Stimulated activated CD4-positive, alpha-beta T cell treated with anti-CD3 and anti-CD28 coated beads, Interleukin-2, amount 100 ng/mL, for 48 hours (primary cell): ENCODE measurements at regions not wholly inside any gene's neighbourhood (a gene's known extent, or its start where the extent isn't known, plus 50 kb on each side); places are given as distances from the start of the nearest gene placed in this dataset.
"Not testable (repeated sequence)": the region's sequence is repeated elsewhere in the genome, so short reads cannot be mapped to it uniquely, and the experiment has no call there.

Experiments
- DNase-seq, 2 donors: peaks; one replicate each; pipeline ENCODE4 v3.0.0-alpha.2; 2020

- no peak for DNase-seq
Observed at GRCh38 chr10:52484206-52485065, 170.4 kb downstream of the DKK1 start.

GRCh38 chr10:52485462-52485861 lies 171.4 kb downstream of the DKK1 start:
- no peak for DNase-seq

DNA sequence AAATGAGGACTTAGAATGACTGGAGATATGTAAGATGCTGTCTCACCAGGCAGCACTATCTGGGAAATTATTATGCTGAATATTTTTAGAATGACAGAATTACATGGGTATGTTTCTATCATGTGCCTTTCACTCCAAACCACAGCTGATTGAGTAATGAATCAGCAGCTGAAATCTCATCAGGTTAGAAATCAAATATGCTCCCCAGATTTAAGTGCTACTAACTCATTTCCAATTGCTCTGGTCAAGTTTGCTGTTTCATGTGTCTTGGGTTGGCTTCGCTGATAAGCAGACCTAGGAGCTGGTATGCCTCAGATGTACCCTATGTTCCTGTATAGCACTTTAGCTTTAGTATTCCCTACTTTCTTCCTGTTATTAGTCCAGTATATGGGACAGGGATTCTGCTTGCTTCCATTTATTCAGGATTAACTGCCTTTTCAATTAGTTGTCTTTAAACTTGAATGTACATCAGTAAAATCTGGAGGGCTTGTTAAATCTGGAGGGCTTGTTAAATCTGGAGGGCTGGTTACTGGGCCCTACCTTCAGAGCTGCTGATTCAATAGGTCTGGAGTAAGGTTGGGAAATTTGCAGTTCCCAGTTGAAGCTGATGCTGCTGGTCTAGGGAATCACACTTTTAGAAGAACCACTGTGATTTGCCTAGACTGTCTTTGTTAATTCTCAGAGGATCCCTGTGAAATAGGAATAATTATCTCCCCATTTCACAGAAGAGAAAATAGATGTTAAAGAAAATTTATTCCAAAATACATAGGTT lies 172.9 kb downstream of the DKK1 start:
- no peak for DNase-seq

DNA sequence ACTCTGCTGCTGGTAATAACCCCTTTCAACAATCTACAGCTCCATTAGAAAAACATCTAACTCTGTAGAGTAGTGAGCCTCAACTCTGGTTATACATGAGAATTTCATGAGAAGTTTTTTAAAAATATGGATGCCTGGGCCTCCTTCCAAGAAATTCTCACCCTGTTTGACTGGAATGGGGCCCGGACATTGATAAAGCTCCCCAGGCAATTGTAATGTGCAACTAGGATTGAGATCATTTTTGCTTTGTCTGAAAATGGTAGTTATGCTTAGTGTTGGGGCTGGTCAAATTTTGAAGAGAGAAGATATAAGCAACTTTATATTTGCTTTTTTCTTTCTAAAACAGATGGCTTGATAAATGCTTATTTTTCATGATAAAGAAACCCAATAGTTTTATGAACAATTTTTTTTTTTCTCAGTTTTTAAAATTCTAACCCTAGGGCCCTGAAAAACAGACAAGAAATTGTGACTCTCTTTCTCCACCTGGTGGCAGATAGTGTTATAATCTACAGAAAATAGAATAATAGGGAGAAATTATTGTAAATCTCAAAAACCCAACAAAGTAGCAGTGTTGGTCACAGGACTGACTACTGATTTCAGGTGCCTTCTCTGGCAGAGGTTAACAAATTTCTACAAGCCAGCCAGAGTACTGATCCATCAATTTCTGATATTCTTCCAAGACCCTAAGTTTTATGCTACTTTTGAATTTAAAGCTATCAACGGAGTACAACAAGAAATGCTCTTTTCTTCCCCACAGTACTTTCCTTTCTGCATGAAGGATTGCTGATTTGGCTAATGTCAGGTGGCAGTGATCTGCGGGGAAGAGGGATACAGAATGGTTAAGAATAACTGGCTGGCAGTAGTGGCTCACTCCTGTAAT lies 174.8 kb downstream of the DKK1 start:
- no peak for DNase-seq

- DNase-seq: no peak
Observed at GRCh38 chr10:52491246-52491995, 177.3 kb downstream of the DKK1 start.

- no peak for DNase-seq
Observed at GRCh38 chr10:52499281-52499680, 185.2 kb downstream of the DKK1 start.

GRCh38 chr10:52500476-52500875 lies 186.4 kb downstream of the DKK1 start:
- DNase-seq: no peak

DNA sequence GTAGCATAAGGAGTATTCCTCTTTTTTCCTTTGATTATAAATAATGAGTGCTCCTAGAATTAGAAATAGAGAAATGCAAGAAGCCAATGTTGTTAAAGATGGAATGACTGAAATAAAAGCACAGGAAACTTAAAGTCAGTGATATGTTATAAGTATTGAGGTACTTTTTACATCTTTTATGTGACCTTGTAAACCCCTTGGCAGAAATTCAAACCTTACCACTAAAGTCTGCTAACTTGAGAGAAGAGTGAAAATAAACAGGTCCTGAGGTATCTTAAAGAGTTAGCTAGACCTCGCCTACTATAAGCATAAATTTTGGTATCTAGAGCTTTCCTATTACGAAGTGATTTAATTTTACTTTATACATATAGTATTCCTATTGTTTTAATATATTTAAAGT lies 188.2 kb downstream of the DKK1 start:
- DNase-seq: no peak

GRCh38 chr10:52505341-52505740 lies 191.3 kb downstream of the DKK1 start:
- not testable (repeated sequence) for DNase-seq

DNA sequence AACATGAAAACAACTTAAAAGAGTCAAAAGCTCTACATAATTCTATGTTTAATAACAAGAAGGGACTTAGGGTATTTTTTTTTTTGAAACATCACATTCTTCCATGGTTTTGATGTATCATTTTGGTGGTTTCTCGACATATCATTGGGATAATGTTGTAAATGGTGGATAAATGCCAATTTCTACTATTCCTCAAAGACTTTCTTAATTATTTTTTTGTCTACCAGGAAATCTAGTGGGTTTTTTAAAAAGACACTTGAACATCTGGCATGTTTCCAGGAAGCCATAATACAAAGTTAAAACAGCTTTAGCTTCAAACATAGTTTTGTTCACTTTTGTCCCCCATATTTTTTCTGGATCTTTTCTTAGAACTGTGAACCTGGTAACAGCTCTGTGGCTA lies 200.4 kb downstream of the DKK1 start:
- no peak for DNase-seq

DNA sequence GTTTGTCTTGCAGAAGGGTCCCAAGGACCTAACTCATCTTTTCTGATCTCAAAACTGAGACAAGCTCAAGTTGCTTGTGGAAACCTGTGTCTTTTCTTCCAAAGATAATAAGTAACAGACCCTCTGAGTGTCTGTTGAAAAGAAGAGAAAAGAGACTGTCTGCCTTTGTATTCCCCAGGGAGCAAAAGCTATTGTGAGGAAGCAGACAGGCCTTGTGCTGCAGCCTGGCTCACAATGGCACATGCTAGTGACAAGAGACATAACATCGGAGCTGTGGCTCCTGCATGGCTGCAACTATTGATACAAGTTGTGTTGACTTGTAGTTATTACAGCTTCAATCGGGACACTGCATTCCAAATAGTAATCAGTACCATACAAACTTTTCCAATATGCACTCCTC lies 202.9 kb downstream of the DKK1 start:
- DNase-seq: no peak

DNA sequence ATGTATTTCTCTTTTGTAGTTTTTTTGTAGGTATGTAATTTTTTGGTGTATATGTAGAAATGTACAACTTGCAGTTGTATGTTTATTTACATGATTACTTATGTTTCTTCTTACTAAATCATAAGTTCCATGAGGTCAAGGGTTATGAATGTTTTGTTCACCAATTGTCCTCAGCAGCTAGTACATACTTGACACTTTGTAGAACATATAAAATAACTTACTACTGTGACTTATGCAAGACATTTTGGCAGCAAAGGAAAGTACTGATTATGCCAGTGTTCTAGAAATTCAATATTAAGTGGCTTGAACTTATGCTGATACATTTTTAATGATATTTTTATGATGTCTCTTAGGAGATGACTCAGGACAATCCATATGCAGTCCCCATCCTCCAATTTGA lies 209.6 kb downstream of the DKK1 start:
- no peak for DNase-seq

- no peak for DNase-seq
Observed at GRCh38 chr10:52525761-52526160, 211.7 kb downstream of the DKK1 start.

DNA sequence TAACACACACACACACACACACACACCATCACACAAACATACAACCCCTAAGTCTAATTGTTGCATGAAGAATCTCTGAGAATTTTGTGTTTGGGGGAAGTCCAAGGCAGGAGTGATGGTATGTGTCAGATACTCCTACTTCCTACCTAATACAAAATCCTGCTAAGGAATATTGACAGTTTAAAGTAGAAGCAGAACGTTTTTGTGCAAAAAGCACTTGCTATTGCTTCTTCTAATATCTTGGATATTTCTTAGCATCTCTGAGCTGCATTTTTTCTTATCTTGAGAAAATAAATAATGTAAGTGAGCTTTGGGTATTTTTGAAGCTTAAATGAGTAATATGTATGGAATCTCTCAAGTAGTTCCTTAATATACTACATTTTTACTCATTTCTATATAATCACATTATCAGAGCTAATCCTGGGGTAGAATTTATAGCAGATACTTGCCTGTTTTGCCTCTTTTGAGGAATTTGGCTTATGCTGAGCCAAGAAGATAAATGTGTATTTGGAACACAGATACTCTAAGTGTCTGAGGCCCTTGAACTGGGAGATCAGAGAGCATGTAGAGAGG lies 212.3 kb downstream of the DKK1 start:
- DNase-seq: no peak

DNA sequence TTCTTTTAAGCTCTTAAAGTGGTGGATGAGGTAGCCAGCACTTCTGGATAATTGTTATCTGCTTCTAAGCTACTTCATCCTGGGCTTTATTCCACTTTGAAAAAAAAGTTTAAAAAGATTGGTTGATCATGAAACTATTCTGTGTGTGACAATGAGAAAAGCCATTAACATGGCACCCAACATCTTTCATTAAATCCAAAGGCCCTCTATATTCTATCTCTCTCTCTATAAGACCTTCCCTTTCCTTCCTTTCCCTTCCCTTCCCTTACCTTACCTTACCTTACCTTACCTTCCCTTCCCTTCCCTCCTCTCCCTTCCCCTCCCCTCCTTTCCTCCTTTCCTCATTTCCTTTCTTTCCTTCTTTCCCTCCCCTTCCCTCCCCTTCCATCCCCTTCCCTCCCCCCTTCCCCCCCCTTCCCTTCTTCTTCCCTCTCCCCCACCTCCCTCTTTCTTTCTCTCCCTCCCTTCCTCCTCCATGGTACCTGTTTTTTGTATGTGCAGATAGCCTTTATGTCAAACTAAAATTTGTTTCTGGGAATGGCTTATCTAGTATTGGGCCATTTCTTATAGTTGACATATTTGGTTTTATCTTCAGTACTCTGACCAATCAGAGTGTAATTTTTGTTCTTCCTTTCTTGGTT lies 218.7 kb downstream of the DKK1 start:
- no peak for DNase-seq

DNA sequence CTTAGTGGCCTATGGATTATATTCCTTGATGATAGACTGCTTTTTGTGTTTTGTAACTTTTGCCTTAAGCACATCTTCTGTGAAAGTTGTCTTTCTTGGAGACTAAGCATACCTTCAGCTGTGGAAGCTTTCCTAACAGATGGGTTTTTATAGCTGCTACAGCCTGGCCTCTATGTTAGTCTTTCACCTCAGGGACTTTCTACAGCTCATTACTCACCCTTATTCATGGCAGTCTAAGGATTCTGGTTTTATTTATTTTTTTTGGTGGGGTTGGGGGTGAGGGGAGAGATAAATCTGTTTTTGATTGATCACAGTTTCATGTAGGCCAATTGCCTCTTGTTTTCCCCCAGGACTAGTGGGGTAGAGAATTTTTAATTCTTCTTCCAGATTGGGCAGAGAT lies 219.9 kb downstream of the DKK1 start:
- DNase-seq: no peak

GRCh38 chr10:52539463-52539862 lies 225.4 kb downstream of the DKK1 start:
- no peak for DNase-seq

GRCh38 chr10:52540479-52540984 lies 226.5 kb downstream of the DKK1 start:
- no peak for DNase-seq

GRCh38 chr10:52541006-52541473 lies 227.0 kb downstream of the DKK1 start:
- DNase-seq: no peak

DNA sequence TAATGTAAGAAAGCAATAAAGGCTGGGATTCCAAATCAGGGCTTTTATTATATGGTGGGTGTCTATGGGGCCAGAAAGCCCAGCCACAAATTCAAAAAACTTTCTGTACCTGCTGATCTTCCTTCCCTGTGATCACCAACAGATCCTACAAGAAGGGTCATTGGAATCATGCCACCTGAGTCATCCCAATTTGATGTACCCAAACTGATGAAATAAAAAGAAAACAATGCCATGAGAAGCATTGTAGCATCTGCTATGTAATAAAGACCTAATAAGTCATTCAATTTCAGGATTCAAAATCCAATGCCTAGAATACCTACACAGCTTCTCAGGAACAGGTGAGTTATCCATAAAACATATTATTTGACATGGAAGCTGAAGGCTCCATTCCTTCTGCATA lies 228.8 kb downstream of the DKK1 start:
- no peak for DNase-seq

GRCh38 chr10:52551046-52551445 lies 221.5 kb downstream of the MBL2 start:
- no peak for DNase-seq
